Testis (tissue), 2 donors: ENCODE measurements at regions not wholly inside any gene's neighbourhood (a gene's known extent, or its start where the extent isn't known, plus 50 kb on each side); places are given as distances from the start of the nearest gene placed in this dataset.

Source experiments
- CTCF ChIP-seq, 3 experiments: fragments of 450-650 bp in 2 of 3; fragments of 200-600 bp in 1 of 3; sonication (generic) in 1 of 3; IDR thresholded peaks; one replicate each; pipeline ENCODE4 v1.5.1; 2016 to 2019; ENCODE audit warnings: antibody characterized with exemption in 3 of 3, mild to moderate bottlenecking in 2 of 3, moderate library complexity in 1 of 3
- POLR2A ChIP-seq: fragments of 450-650 bp; IDR thresholded peaks from one replicate; pipeline ENCODE4 v1.6.1; 2017; ENCODE audit warnings: antibody characterized with exemption, mild to moderate bottlenecking, moderate library complexity

DNA sequence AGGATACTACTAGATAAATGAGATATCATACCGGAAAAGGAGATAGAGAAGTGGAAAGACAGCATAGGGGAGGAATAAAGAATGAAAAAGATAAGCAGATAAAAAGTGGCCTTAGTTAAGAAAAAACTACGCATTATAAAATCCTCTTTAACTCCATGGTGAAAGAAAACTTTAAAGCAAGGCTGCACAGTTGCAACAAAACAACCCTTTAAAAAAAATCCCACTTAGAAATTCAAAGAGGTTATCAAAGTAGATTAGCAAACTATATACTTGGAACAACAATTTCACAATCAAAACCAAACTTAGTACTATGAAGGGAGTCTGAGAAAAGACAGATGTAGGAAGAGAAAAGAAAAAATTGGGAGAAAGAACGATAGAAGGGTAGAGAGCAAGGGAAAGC lies 133.4 kb upstream of the OSR1 start:
- TF ChIP-seq CTCF (IDR thresholded peaks at IDR 0.05) (no peak), POLR2A (no peak)
